Epithelial cell of proximal tubule (primary cell): ENCODE measurements at regions not wholly inside any gene's neighbourhood (a gene's known extent, or its start where the extent isn't known, plus 50 kb on each side); places are given as distances from the start of the nearest gene placed in this dataset.

Source experiments
- DNase-seq: peaks from one replicate; pipeline ENCODE4 v3.0.0-alpha.2; 2011; ENCODE audit warnings: low read depth
- H3K4me3 ChIP-seq: 2 replicates; pipeline ENCODE4 v1.5.1; 2011; ENCODE audit warnings: low read depth, mild to moderate bottlenecking, low read length
- CTCF ChIP-seq: conservative IDR thresholded peaks from 2 replicates; pipeline ENCODE4 v1.5.1; 2012; ENCODE audit warnings: low read depth, mild to moderate bottlenecking, low read length

- no peak overlapping the region for H3K4me3 ChIP-seq
- no peak for TF ChIP-seq CTCF
- DNase-seq = no peak
Observed at GRCh38 chr9:86663905-86664304, 283.4 kb downstream of the GAS1 start.

GRCh38 chr9:86662890-86663468 lies 284.3 kb downstream of the GAS1 start:
- H3K4me3 ChIP-seq = no peak overlapping the region
- TF ChIP-seq CTCF = no peak
- no peak for DNase-seq

- no peak for TF ChIP-seq CTCF
- H3K4me3 ChIP-seq = no peak overlapping the region
- DNase-seq = no peak
Observed at GRCh38 chr9:86660146-86660943, 287.0 kb downstream of the GAS1 start.

- no peak for DNase-seq
- H3K4me3 ChIP-seq = no peak overlapping the region
- no peak for TF ChIP-seq CTCF
Observed at GRCh38 chr9:86659413-86660046, 287.8 kb downstream of the GAS1 start.

GRCh38 chr9:86655147-86655546 lies 292.2 kb downstream of the GAS1 start:
- no peak for DNase-seq
- no peak for TF ChIP-seq CTCF
- H3K4me3 ChIP-seq = no peak overlapping the region

- no peak for DNase-seq
- no peak overlapping the region for H3K4me3 ChIP-seq
- no peak for TF ChIP-seq CTCF
Observed at GRCh38 chr9:86653466-86653865, 293.8 kb downstream of the GAS1 start.
